ENCODE measurements at regions not wholly inside any gene's neighbourhood (a gene's known extent, or its start where the extent isn't known, plus 50 kb on each side); places are given as distances from the start of the nearest gene placed in this dataset.

DNA sequence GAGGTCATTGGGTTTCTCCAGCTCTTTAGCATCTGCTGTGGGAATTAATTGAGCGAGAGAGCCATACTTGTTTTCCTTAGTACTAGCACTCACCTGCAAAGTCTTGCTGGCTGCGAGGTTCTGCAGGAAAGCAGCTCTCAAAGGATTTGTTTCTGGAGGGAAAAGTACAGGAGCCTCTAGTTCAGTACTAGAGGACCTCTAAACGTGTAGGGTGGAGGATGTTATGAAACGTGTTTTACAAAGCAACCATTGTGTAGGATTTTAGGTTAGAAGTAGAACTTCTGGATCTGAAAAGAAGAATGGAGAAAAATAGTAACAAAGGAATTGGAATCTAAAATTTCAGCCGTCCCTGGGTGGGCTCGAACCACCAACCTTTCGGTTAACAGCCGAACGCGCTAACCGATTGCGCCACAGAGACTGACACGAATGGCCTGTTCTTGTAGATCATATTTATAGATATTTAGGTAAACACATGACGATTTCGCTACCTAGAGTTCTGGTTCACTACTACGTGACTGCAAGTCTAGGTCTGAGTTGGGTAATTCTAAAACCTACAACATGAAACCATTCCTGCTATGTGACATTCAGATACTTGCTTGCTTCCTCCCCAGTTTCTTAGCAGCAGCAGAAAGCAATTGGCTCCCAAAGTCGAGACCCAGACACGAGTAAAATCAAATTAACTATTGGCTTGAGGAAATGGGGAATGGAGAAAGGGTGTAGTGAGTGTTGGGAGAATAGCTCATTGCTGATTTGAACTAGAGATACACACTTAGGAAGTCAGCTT lies 60.2 kb upstream of the CFAP126 start (continued):
- TF ChIP-seq ZNF394 (tag by site-specific recombination; IDR thresholded peaks at IDR 0.05; ENCODE audit: borderline replicate concordance) (peak; percentile 80), ZNF292 (tag by site-specific recombination; IDR thresholded peaks at IDR 0.05; ENCODE audit: borderline replicate concordance, low read depth) (no peak), ZNF701 (tag by site-specific recombination; IDR thresholded peaks at IDR 0.05) (no peak), ZNF146 (tag by site-specific recombination; IDR thresholded peaks at IDR 0.05) (no peak), ZNF211 (tag by site-specific recombination; IDR thresholded peaks at IDR 0.05; ENCODE audit: low read depth) (no peak), ZNF433 (tag by site-specific recombination; IDR thresholded peaks at IDR 0.05; ENCODE audit: low read depth) (no peak), ZNF404 (tag by site-specific recombination; IDR thresholded peaks at IDR 0.05) (no peak), PRDM4 (tag by site-specific recombination; IDR thresholded peaks at IDR 0.05) (no peak), KLF8 (tag by site-specific recombination; IDR thresholded peaks at IDR 0.05) (peak; percentile 78), ZNF704 (tag by site-specific recombination; IDR thresholded peaks at IDR 0.05) (no peak), KLF10 (tag by site-specific recombination; IDR thresholded peaks at IDR 0.05) (peak; percentile 54; the same call in 1 of the 2 replicates), ZBTB1 (tag by site-specific recombination; IDR thresholded peaks at IDR 0.05) (no peak), ZBTB26 (tag by site-specific recombination; optimal IDR thresholded peaks at IDR 0.05) (no peak), ZNF48 (tag by site-specific recombination; IDR thresholded peaks at IDR 0.05) (no peak), ZNF501 (tag by site-specific recombination; IDR thresholded peaks at IDR 0.05) (peak; percentile 93; the same call in 1 of the 2 replicates), ZNF266 (tag by site-specific recombination; IDR thresholded peaks at IDR 0.05; ENCODE audit: low read depth) (no peak), ZNF626 (tag by site-specific recombination; IDR thresholded peaks at IDR 0.05) (peak; percentile 58; the same call in 1 of the 2 replicates), TCF7L2 (IDR thresholded peaks at IDR 0.05; ENCODE audit: borderline replicate concordance, low read depth, low read length) (no peak), ZNF768 (tag by site-specific recombination; IDR thresholded peaks at IDR 0.05) (peak; percentile 12; the same call in 1 of the 2 replicates), ZFP41 (tag by site-specific recombination; IDR thresholded peaks at IDR 0.05; ENCODE audit: borderline replicate concordance) (no peak), PRDM1 (tag by site-specific recombination; IDR thresholded peaks at IDR 0.05) (peak; percentile 78), GLIS1 (tag by site-specific recombination; IDR thresholded peaks at IDR 0.05) (no peak), SP7 (tag by site-specific recombination; IDR thresholded peaks at IDR 0.05) (peak; percentile 74), ZNF558 (tag by site-specific recombination; IDR thresholded peaks at IDR 0.05) (peak; percentile 77), ZFHX2 (tag by site-specific recombination; conservative IDR thresholded peaks at IDR 0.05) (no peak), CTCF (tag by site-specific recombination; IDR thresholded peaks at IDR 0.05) (no peak), ZBTB20 (tag by site-specific recombination; IDR thresholded peaks at IDR 0.05) (no peak; the same call in 1 of the 2 replicates), ZNF184 (tag by site-specific recombination; IDR thresholded peaks at IDR 0.05) (peak; percentile 85), ZNF366 (tag by site-specific recombination; conservative IDR thresholded peaks at IDR 0.05) (peak; percentile 87), ZSCAN23 (tag by site-specific recombination; IDR thresholded peaks at IDR 0.05) (peak; percentile 46; the same call in 1 of the 2 replicates)
- TF ChIP-seq, protein P1, sequence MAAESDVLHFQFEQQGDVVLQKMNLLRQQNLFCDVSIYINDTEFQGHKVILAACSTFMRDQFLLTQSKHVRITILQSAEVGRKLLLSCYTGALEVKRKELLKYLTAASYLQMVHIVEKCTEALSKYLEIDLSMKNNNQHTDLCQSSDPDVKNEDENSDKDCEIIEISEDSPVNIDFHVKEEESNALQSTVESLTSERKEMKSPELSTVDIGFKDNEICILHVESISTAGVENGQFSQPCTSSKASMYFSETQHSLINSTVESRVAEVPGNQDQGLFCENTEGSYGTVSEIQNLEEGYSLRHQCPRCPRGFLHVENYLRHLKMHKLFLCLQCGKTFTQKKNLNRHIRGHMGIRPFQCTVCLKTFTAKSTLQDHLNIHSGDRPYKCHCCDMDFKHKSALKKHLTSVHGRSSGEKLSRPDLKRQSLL (tag by site-specific recombination; IDR thresholded peaks at IDR 0.05) = peak; percentile 67
- TF ChIP-seq, protein P2, sequence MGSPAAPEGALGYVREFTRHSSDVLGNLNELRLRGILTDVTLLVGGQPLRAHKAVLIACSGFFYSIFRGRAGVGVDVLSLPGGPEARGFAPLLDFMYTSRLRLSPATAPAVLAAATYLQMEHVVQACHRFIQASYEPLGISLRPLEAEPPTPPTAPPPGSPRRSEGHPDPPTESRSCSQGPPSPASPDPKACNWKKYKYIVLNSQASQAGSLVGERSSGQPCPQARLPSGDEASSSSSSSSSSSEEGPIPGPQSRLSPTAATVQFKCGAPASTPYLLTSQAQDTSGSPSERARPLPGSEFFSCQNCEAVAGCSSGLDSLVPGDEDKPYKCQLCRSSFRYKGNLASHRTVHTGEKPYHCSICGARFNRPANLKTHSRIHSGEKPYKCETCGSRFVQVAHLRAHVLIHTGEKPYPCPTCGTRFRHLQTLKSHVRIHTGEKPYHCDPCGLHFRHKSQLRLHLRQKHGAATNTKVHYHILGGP (tag by site-specific recombination; IDR thresholded peaks at IDR 0.05) = no peak

All from HEK293 (cell line).